Spleen (tissue), 11 donors: ENCODE measurements at regions not wholly inside any gene's neighbourhood (a gene's known extent, or its start where the extent isn't known, plus 50 kb on each side); places are given as distances from the start of the nearest gene placed in this dataset.

ENCODE experiments used
- DNase-seq: peaks from one replicate; pipeline ENCODE4 v3.0.0-alpha.2; 2020
- H3K27ac ChIP-seq, 8 donors: fragments of 200-600 bp; sonication (generic) in 7 of 8; 1 replicate in 4 of 8; 2 replicates in 4 of 8; pipeline versions ENCODE4 v1.5.0 to v1.8.0; 2016 to 2021; ENCODE audit warnings: inconsistent platforms in 4 of 8, mild to moderate bottlenecking in 4 of 8, moderate library complexity in 1 of 8
- H3K27me3 ChIP-seq, 7 donors: fragments of 200-600 bp; sonication (generic) in 6 of 7; replicated peaks in 1 of 7; 1 replicate in 4 of 7; 2 replicates in 3 of 7; pipeline versions ENCODE4 v1.5.0 to v1.8.0; 2016 to 2021; ENCODE audit warnings: inconsistent platforms in 3 of 7, mild to moderate bottlenecking in 1 of 7
- H3K36me3 ChIP-seq, 6 donors: fragments of 200-600 bp; sonication (generic) in 5 of 6; 1 replicate in 4 of 6; 2 replicates in 2 of 6; pipeline versions ENCODE4 v1.5.0 to v1.8.0; 2016 to 2021; ENCODE audit warnings: inconsistent platforms in 2 of 6
- H3K4me1 ChIP-seq, 6 donors: fragments of 200-600 bp; sonication (generic) in 5 of 6; 1 replicate in 3 of 6; 2 replicates in 3 of 6; pipeline versions ENCODE4 v1.5.0 to v1.8.0; 2016 to 2021; ENCODE audit warnings: inconsistent platforms in 3 of 6
- H3K4me3 ChIP-seq, 8 donors: fragments of 200-600 bp; sonication (generic) in 7 of 8; 1 replicate in 4 of 8; 2 replicates in 4 of 8; pipeline versions ENCODE4 v1.5.0 to v1.8.0; 2016 to 2021; ENCODE audit warnings: inconsistent platforms in 4 of 8, mild to moderate bottlenecking in 4 of 8, moderate library complexity in 2 of 8
- H3K9me3 ChIP-seq, 8 donors: fragments of 200-600 bp; sonication (generic) in 7 of 8; 1 replicate in 4 of 8; 2 replicates in 4 of 8; pipeline versions ENCODE4 v1.5.0 to v1.8.0; 2016 to 2021; ENCODE audit warnings: inconsistent platforms in 4 of 8
- CTCF ChIP-seq, 11 experiments: fragments of 200-600 bp in 7 of 11; fragments of 450-650 bp in 4 of 11; sonication (generic) in 4 of 11; IDR thresholded peaks in 8 of 11; conservative IDR thresholded peaks in 3 of 11; 1 replicate in 7 of 11; 2 replicates in 4 of 11; pipeline versions ENCODE4 v1.4.0 to v1.8.0; 2016 to 2021; ENCODE audit warnings: antibody characterized with exemption in 11 of 11, inconsistent platforms in 4 of 11, mild to moderate bottlenecking in 1 of 11
- POLR2A ChIP-seq, 3 donors: fragments of 450-650 bp; IDR thresholded peaks; one replicate each; pipeline ENCODE4 v1.5.1; 2017; ENCODE audit warnings: antibody characterized with exemption in 3 of 3, mild to moderate bottlenecking in 1 of 3
- POLR2AphosphoS5 ChIP-seq, 3 donors: sonication (generic); formaldehyde crosslinking; IDR thresholded peaks; one replicate each; pipeline ENCODE4 v1.5.1; 2017; ENCODE audit warnings: antibody characterized with exemption in 3 of 3
- WGBS, 5 donors: extraction: QIAGEN DNeasy Blood & Tissue Kit in 3 of 5; methylation state at CpG; one replicate each; pipeline versions ENCODE4 v1.1.5 to v1.1.7; 2013 to 2018; 5-methylcytosine and 5-hydroxymethylcytosine counted together
- intact Hi-C: fragments of 100-400 bp; cut with DNase I; formaldehyde crosslinking; loops from one replicate; pipeline ENCODE4 v1.15.0; 2023; ENCODE audit warnings: low total_unique reads
- donor health status: healthy with polysubstance abuse.
- donor health status: DM: no; HTN: no; CAD: no; lungs with moderate emphysema.
- donor health status: DM: no; HTN: no; CAD: no.
- donor health status: Bipolar disorder and iron deficiency.
- donor health status: healthy.
- donor health status: DM: no; HTN: no; CAD: no.
- donor health status: DM: yes; HTN: yes; CAD: no.

- Histone ChIP-seq H3K4me1 (no peaks in the 10 kb centered on the region), H3K9me3 (peaks cover 0 to 26% (median 12%) of the 10 kb centered on the region in 8 donors), H3K27ac (no peak overlapping the region), H3K4me3 (no peak overlapping the region), H3K36me3 (no peaks in the 10 kb centered on the region), H3K27me3 (no peaks in the 10 kb centered on the region)
- no peak for DNase-seq
- intact Hi-C loops = no loop called here
- WGBS, 5 donors = 66 to 82% (median 80%) methylated on average over 2 of the region's 2 CpGs
- TF ChIP-seq POLR2AphosphoS5 (IDR thresholded peaks at IDR 0.05) = no peak
- no peak for TF ChIP-seq CTCF (IDR thresholded peaks at IDR 0.05 in 8 of 11, conservative IDR thresholded peaks at IDR 0.05 in 3 of 11)
- TF ChIP-seq POLR2A (IDR thresholded peaks at IDR 0.05) = no peak
These were observed 1058.4 kb upstream of the ACVR2A start for GRCh38 chr2:146786396-146786795.

- H3K4me1 ChIP-seq = no peaks in the 10 kb centered on the region
- H3K4me3 ChIP-seq = no peak overlapping the region
- H3K9me3 ChIP-seq = peaks cover 0 to 24% (median 12%) of the 10 kb centered on the region in 8 donors
- no peaks in the 10 kb centered on the region for H3K27me3 ChIP-seq
- intact Hi-C loops = no loop called here
- TF ChIP-seq CTCF (IDR thresholded peaks at IDR 0.05 in 8 of 11, conservative IDR thresholded peaks at IDR 0.05 in 3 of 11) (no peak), POLR2AphosphoS5 (IDR thresholded peaks at IDR 0.05) (no peak), POLR2A (IDR thresholded peaks at IDR 0.05) (no peak)
- H3K27ac ChIP-seq = no peak overlapping the region
- H3K36me3 ChIP-seq = no peaks in the 10 kb centered on the region
- no peak for DNase-seq
These were observed 1059.7 kb upstream of the ACVR2A start for GRCh38 chr2:146785101-146785500.

GRCh38 chr2:146784602-146785001, 1060.2 kb upstream of the ACVR2A start:
- peaks cover 0 to 20% (median 12%) of the 10 kb centered on the region in 8 donors for H3K9me3 ChIP-seq
- H3K27ac ChIP-seq = no peak overlapping the region
- DNase-seq = no peak
- intact Hi-C loops = no loop called here
- no peaks in the 10 kb centered on the region for H3K36me3 ChIP-seq
- no peaks in the 10 kb centered on the region for H3K4me1 ChIP-seq
- 69 to 78% (median 75%) methylated on average over 4 of the region's 4 CpGs for WGBS, 5 donors
- TF ChIP-seq CTCF (IDR thresholded peaks at IDR 0.05 in 8 of 11, conservative IDR thresholded peaks at IDR 0.05 in 3 of 11) = no peak
- TF ChIP-seq POLR2AphosphoS5 (IDR thresholded peaks at IDR 0.05) = no peak
- TF ChIP-seq POLR2A (IDR thresholded peaks at IDR 0.05) = no peak
- no peak overlapping the region for H3K4me3 ChIP-seq
- H3K27me3 ChIP-seq = no peaks in the 10 kb centered on the region

- WGBS, 5 donors = 84 to 96% (median 87%) methylated on average over 2 of the region's 2 CpGs
- TF ChIP-seq POLR2A (IDR thresholded peaks at IDR 0.05) (no peak), CTCF (IDR thresholded peaks at IDR 0.05 in 8 of 11, conservative IDR thresholded peaks at IDR 0.05 in 3 of 11) (no peak), POLR2AphosphoS5 (IDR thresholded peaks at IDR 0.05) (no peak)
- H3K9me3 ChIP-seq = peaks cover 0 to 2% (median 0%) of the 10 kb centered on the region in 8 donors
These were observed 1067.6 kb upstream of the ACVR2A start for GRCh38 chr2:146777181-146777580.

More at GRCh38 chr2:146777181-146777580, 1067.6 kb upstream of the ACVR2A start:
- Histone ChIP-seq H3K27ac (no peak overlapping the region), H3K36me3 (no peaks in the 10 kb centered on the region), H3K4me3 (no peak overlapping the region), H3K4me1 (no peaks in the 10 kb centered on the region), H3K27me3 (no peaks in the 10 kb centered on the region)
- intact Hi-C loops = no loop called here
- no peak for DNase-seq
